GM21526 (cell line): ENCODE measurements at regions not wholly inside any gene's neighbourhood (a gene's known extent, or its start where the extent isn't known, plus 50 kb on each side); places are given as distances from the start of the nearest gene placed in this dataset.
"Not testable (repeated sequence)": the region's sequence is repeated elsewhere in the genome, so short reads cannot be mapped to it uniquely, and the experiment has no call there.

Experiments used
- ATAC-seq: cut with Tn5 transposase; IDR thresholded peaks from one replicate; pipeline ENCODE4 v1.9.1; 2021; ENCODE audit warnings: moderate library complexity; ENCODE audit not compliant: unreplicated experiment, low FRiP score

GRCh38 chr11:42669248-42669976, 642.4 kb upstream of the API5 start:
- no peak for ATAC-seq

- ATAC-seq: no peak
Measured at GRCh38 chr11:42674436-42674835, 637.4 kb upstream of the API5 start.

GRCh38 chr11:42707541-42707940, 604.3 kb upstream of the API5 start:
- ATAC-seq: no peak

GRCh38 chr11:42709216-42709615, 602.6 kb upstream of the API5 start:
- ATAC-seq: no peak

GRCh38 chr11:42713279-42713678, 598.5 kb upstream of the API5 start:
- no peak for ATAC-seq

- ATAC-seq: no peak
Measured at GRCh38 chr11:42713753-42714152, 598.0 kb upstream of the API5 start.

GRCh38 chr11:42720716-42721563, 590.9 kb upstream of the API5 start:
- ATAC-seq: no peak

GRCh38 chr11:42727879-42728278, 583.9 kb upstream of the API5 start:
- no peak for ATAC-seq

GRCh38 chr11:42762348-42762747, 549.4 kb upstream of the API5 start:
- no peak for ATAC-seq

- no peak for ATAC-seq
Measured at GRCh38 chr11:42764936-42765335, 546.9 kb upstream of the API5 start.

GRCh38 chr11:42768576-42768975, 543.2 kb upstream of the API5 start:
- ATAC-seq: no peak

- no peak for ATAC-seq
Measured at GRCh38 chr11:42770444-42771065, 541.2 kb upstream of the API5 start.

- ATAC-seq: no peak
Measured at GRCh38 chr11:42772886-42773285, 538.9 kb upstream of the API5 start.

GRCh38 chr11:42773729-42774128, 538.1 kb upstream of the API5 start:
- ATAC-seq: no peak

GRCh38 chr11:42774567-42774966, 537.2 kb upstream of the API5 start:
- no peak for ATAC-seq

GRCh38 chr11:42777776-42778175, 534.0 kb upstream of the API5 start:
- no peak for ATAC-seq

- ATAC-seq: no peak
Measured at GRCh38 chr11:42778193-42778592, 533.6 kb upstream of the API5 start.

- ATAC-seq: no peak
Measured at GRCh38 chr11:42779555-42779954, 532.2 kb upstream of the API5 start.

- no peak for ATAC-seq
Measured at GRCh38 chr11:42786981-42787380, 524.8 kb upstream of the API5 start.

GRCh38 chr11:42795483-42795882, 516.3 kb upstream of the API5 start:
- not testable (repeated sequence) for ATAC-seq

GRCh38 chr11:42800041-42800440, 511.8 kb upstream of the API5 start:
- ATAC-seq: no peak
